ENCODE measurements at regions not wholly inside any gene's neighbourhood (a gene's known extent, or its start where the extent isn't known, plus 50 kb on each side); places are given as distances from the start of the nearest gene placed in this dataset.

- H3K36me3 ChIP-seq = no peaks in the 10 kb centered on the region
- H3K27ac ChIP-seq = no peak overlapping the region
- DNase-seq (ENCODE audit: extremely low spot score in 2 of 2) = no peak
- H3K4me1 ChIP-seq = peaks cover 12% of the 10 kb centered on the region
- H3K27me3 ChIP-seq = no peaks in the 10 kb centered on the region
- intact Hi-C loops (cut with DNase I) = no loop called here
- H3K4me3 ChIP-seq = no peak overlapping the region
- no peaks in the 10 kb centered on the region for H3K9me3 ChIP-seq
- TF ChIP-seq CTCF (IDR thresholded peaks at IDR 0.05) = no peak
- no peak for TF ChIP-seq POLR2AphosphoS5 (IDR thresholded peaks at IDR 0.05; ENCODE audit: insufficient read depth in 1 of 2, low read depth in 1 of 2)
- no peak for TF ChIP-seq POLR2A (IDR thresholded peaks at IDR 0.05)
These were observed 253.5 kb upstream of the GATB start for GRCh38 chr4:152014280-152014679.

- TF ChIP-seq POLR2A (IDR thresholded peaks at IDR 0.05) = no peak
- TF ChIP-seq POLR2AphosphoS5 (IDR thresholded peaks at IDR 0.05; ENCODE audit: insufficient read depth in 1 of 2, low read depth in 1 of 2) = no peak
- TF ChIP-seq CTCF (IDR thresholded peaks at IDR 0.05) = no peak
- intact Hi-C loops (cut with DNase I) = no loop called here
- DNase-seq (ENCODE audit: extremely low spot score in 2 of 2) = no peak
- H3K4me1 ChIP-seq = peaks cover 12% of the 10 kb centered on the region
- H3K27me3 ChIP-seq = no peaks in the 10 kb centered on the region
- no peaks in the 10 kb centered on the region for H3K36me3 ChIP-seq
- H3K27ac ChIP-seq = no peak overlapping the region
- no peaks in the 10 kb centered on the region for H3K9me3 ChIP-seq
- H3K4me3 ChIP-seq = no peak overlapping the region
These were observed 250.7 kb upstream of the GATB start for GRCh38 chr4:152011469-152011868.

GRCh38 chr4:152010710-152011079, 249.9 kb upstream of the GATB start:
- H3K9me3 ChIP-seq = no peaks in the 10 kb centered on the region
- DNase-seq (ENCODE audit: extremely low spot score in 2 of 2) = no peak
- H3K27ac ChIP-seq = no peak overlapping the region
- H3K36me3 ChIP-seq = no peaks in the 10 kb centered on the region
- H3K27me3 ChIP-seq = no peaks in the 10 kb centered on the region
- peaks cover 12% of the 10 kb centered on the region for H3K4me1 ChIP-seq
- TF ChIP-seq POLR2A (IDR thresholded peaks at IDR 0.05) (no peak), CTCF (IDR thresholded peaks at IDR 0.05) (no peak), POLR2AphosphoS5 (IDR thresholded peaks at IDR 0.05; ENCODE audit: insufficient read depth in 1 of 2, low read depth in 1 of 2) (no peak)
- H3K4me3 ChIP-seq = no peak overlapping the region
- intact Hi-C loops (cut with DNase I) = no loop called here

- Histone ChIP-seq H3K9me3 (no peaks in the 10 kb centered on the region), H3K27ac (no peak overlapping the region), H3K36me3 (no peaks in the 10 kb centered on the region), H3K4me3 (no peak overlapping the region), H3K27me3 (no peaks in the 10 kb centered on the region), H3K4me1 (peaks cover 12% of the 10 kb centered on the region)
- TF ChIP-seq CTCF (IDR thresholded peaks at IDR 0.05) = no peak
- intact Hi-C loops (cut with DNase I) = no loop called here
- no peak for DNase-seq (ENCODE audit: extremely low spot score in 2 of 2)
These were observed 249.3 kb upstream of the GATB start for GRCh38 chr4:152009983-152010709.

- Histone ChIP-seq H3K4me3 (no peak overlapping the region), H3K9me3 (no peaks in the 10 kb centered on the region), H3K36me3 (no peaks in the 10 kb centered on the region), H3K27me3 (no peaks in the 10 kb centered on the region), H3K27ac (no peak overlapping the region), H3K4me1 (peaks cover 12% of the 10 kb centered on the region)
- intact Hi-C loops (cut with DNase I) = no loop called here
- no peak for DNase-seq (ENCODE audit: extremely low spot score in 2 of 2)
- no peak for TF ChIP-seq POLR2AphosphoS5 (IDR thresholded peaks at IDR 0.05; ENCODE audit: insufficient read depth in 1 of 2, low read depth in 1 of 2)
- TF ChIP-seq POLR2A (IDR thresholded peaks at IDR 0.05) = no peak
- TF ChIP-seq CTCF (IDR thresholded peaks at IDR 0.05) = no peak
These were observed 248.3 kb upstream of the GATB start for GRCh38 chr4:152009031-152009670.

Data from vagina (tissue), 2 donors.